IPS-20b (cell line): ENCODE measurements at regions not wholly inside any gene's neighbourhood (a gene's known extent, or its start where the extent isn't known, plus 50 kb on each side); places are given as distances from the start of the nearest gene placed in this dataset.
"Not testable (repeated sequence)": the region's sequence is repeated elsewhere in the genome, so short reads cannot be mapped to it uniquely, and the experiment has no call there.

ENCODE experiments used
- H3K27ac ChIP-seq: one replicate; pipeline ENCODE4 v1.5.1; 2013; ENCODE audit warnings: low read length
- H3K27me3 ChIP-seq: 2 replicates; pipeline ENCODE4 v1.6.1; 2013; ENCODE audit warnings: mild to moderate bottlenecking, low read length, inconsistent platforms; ENCODE audit not compliant: insufficient read depth
- H3K36me3 ChIP-seq: 2 replicates; pipeline ENCODE4 v1.6.1; 2013; ENCODE audit warnings: low read depth, mild to moderate bottlenecking, inconsistent platforms, low read length, moderate library complexity; ENCODE audit not compliant: insufficient read depth
- H3K4me1 ChIP-seq: 2 replicates; pipeline ENCODE4 v1.6.1; 2013; ENCODE audit warnings: mild to moderate bottlenecking, control low read depth, inconsistent platforms, low read length, moderate library complexity; ENCODE audit not compliant: insufficient read depth
- H3K4me3 ChIP-seq: 2 replicates; pipeline ENCODE4 v1.5.1; 2013; ENCODE audit warnings: mild to moderate bottlenecking, low read length, inconsistent platforms
- H3K9ac ChIP-seq: 2 replicates; pipeline ENCODE4 v1.6.1; 2013; ENCODE audit warnings: low read depth, mild to moderate bottlenecking, inconsistent platforms, low read length, moderate library complexity
- H3K9me3 ChIP-seq: 2 replicates; pipeline ENCODE4 v1.6.1; 2013; ENCODE audit warnings: mild to moderate bottlenecking, low read depth, low read length, inconsistent platforms; ENCODE audit not compliant: insufficient read depth

- no peaks in the 10 kb centered on the region for H3K9me3 ChIP-seq
Observed at GRCh38 chr5:17014686-17015085, 78.6 kb upstream of the MYO10 start.

GRCh38 chr5:17018871-17019270 is 82.8 kb upstream of the MYO10 start:
- no peak overlapping the region for H3K9ac ChIP-seq
- H3K36me3 ChIP-seq: no peaks in the 10 kb centered on the region
- no peaks in the 10 kb centered on the region for H3K9me3 ChIP-seq
- H3K4me3 ChIP-seq: no peak overlapping the region
- H3K27me3 ChIP-seq: no peaks in the 10 kb centered on the region
- no peaks in the 10 kb centered on the region for H3K4me1 ChIP-seq
- no peak overlapping the region for H3K27ac ChIP-seq

More at GRCh38 chr5:17014686-17015085, 78.6 kb upstream of the MYO10 start:
- no peak overlapping the region for H3K9ac ChIP-seq
- H3K4me3 ChIP-seq: no peak overlapping the region
- H3K27ac ChIP-seq: no peak overlapping the region
- H3K4me1 ChIP-seq: no peaks in the 10 kb centered on the region
- H3K27me3 ChIP-seq: no peaks in the 10 kb centered on the region
- no peaks in the 10 kb centered on the region for H3K36me3 ChIP-seq

GRCh38 chr5:17019324-17019723 is 83.2 kb upstream of the MYO10 start:
- Histone ChIP-seq H3K9me3 (no peaks in the 10 kb centered on the region), H3K27me3 (no peaks in the 10 kb centered on the region), H3K9ac (no peak overlapping the region; the same call in 1 of the 2 replicates), H3K36me3 (no peaks in the 10 kb centered on the region), H3K4me3 (no peak overlapping the region), H3K4me1 (no peaks in the 10 kb centered on the region), H3K27ac (no peak overlapping the region)

GRCh38 chr5:17020678-17021601 is 84.9 kb upstream of the MYO10 start:
- Histone ChIP-seq H3K27me3 (no peaks in the 10 kb centered on the region), H3K4me1 (no peaks in the 10 kb centered on the region; the same call in 1 of the 2 replicates), H3K9ac (no peak overlapping the region), H3K4me3 (no peak overlapping the region), H3K36me3 (no peaks in the 10 kb centered on the region), H3K27ac (no peak overlapping the region), H3K9me3 (no peaks in the 10 kb centered on the region)

GRCh38 chr5:17021602-17021932 is 85.5 kb upstream of the MYO10 start:
- no peaks in the 10 kb centered on the region; the same call in 1 of the 2 replicates for H3K4me1 ChIP-seq
- no peaks in the 10 kb centered on the region for H3K27me3 ChIP-seq
- no peak overlapping the region for H3K4me3 ChIP-seq
- H3K9me3 ChIP-seq: no peaks in the 10 kb centered on the region
- H3K27ac ChIP-seq: no peak overlapping the region
- H3K9ac ChIP-seq: no peak overlapping the region
- no peaks in the 10 kb centered on the region for H3K36me3 ChIP-seq

- Histone ChIP-seq H3K9ac (no peak overlapping the region), H3K9me3 (no peaks in the 10 kb centered on the region), H3K4me3 (no peak overlapping the region), H3K27me3 (no peaks in the 10 kb centered on the region), H3K36me3 (no peaks in the 10 kb centered on the region), H3K27ac (no peak overlapping the region), H3K4me1 (no peaks in the 10 kb centered on the region; the same call in 1 of the 2 replicates)
Observed at GRCh38 chr5:17022296-17022695, 86.2 kb upstream of the MYO10 start.

- H3K4me1 ChIP-seq: no peaks in the 10 kb centered on the region; the same call in 1 of the 2 replicates
Observed at GRCh38 chr5:17024686-17025180, 88.6 kb upstream of the MYO10 start.

GRCh38 chr5:17031659-17032277 is 95.7 kb upstream of the MYO10 start:
- not testable (repeated sequence) for H3K4me1 ChIP-seq, H3K4me3 ChIP-seq, H3K9me3 ChIP-seq, H3K9ac ChIP-seq, H3K36me3 ChIP-seq, H3K27me3 ChIP-seq, H3K27ac ChIP-seq

More at GRCh38 chr5:17024686-17025180, 88.6 kb upstream of the MYO10 start:
- Histone ChIP-seq H3K27ac (no peak overlapping the region), H3K27me3 (no peaks in the 10 kb centered on the region), H3K4me3 (no peak overlapping the region), H3K36me3 (no peaks in the 10 kb centered on the region), H3K9ac (no peak overlapping the region), H3K9me3 (no peaks in the 10 kb centered on the region)

GRCh38 chr5:17032314-17032985 is 96.4 kb upstream of the MYO10 start:
- H3K4me3 ChIP-seq, H3K4me1 ChIP-seq, H3K9ac ChIP-seq, H3K27me3 ChIP-seq, H3K27ac ChIP-seq, H3K9me3 ChIP-seq, H3K36me3 ChIP-seq: not testable (repeated sequence)

- H3K27me3 ChIP-seq, H3K9ac ChIP-seq, H3K36me3 ChIP-seq, H3K4me1 ChIP-seq, H3K4me3 ChIP-seq, H3K9me3 ChIP-seq, H3K27ac ChIP-seq: not testable (repeated sequence)
Observed at GRCh38 chr5:17034992-17035391, 98.9 kb upstream of the MYO10 start.

GRCh38 chr5:17037751-17038150 is 101.7 kb upstream of the MYO10 start:
- Histone ChIP-seq H3K9me3 (no peaks in the 10 kb centered on the region), H3K27me3 (no peaks in the 10 kb centered on the region), H3K9ac (no peak overlapping the region), H3K4me3 (no peak overlapping the region), H3K4me1 (no peaks in the 10 kb centered on the region), H3K27ac (no peak overlapping the region), H3K36me3 (no peaks in the 10 kb centered on the region)
